ENCODE measurements at regions not wholly inside any gene's neighbourhood (a gene's known extent, or its start where the extent isn't known, plus 50 kb on each side); places are given as distances from the start of the nearest gene placed in this dataset.

- intact Hi-C loops (cut with DNase I, micrococcal nuclease), result no loop called here
- DNase-seq, result no peak
- no peak for ATAC-seq
Observed at GRCh38 chr7:37504801-37505200, 56.1 kb upstream of the ELMO1 start.

GRCh38 chr7:37505750-37506353 lies 57.2 kb upstream of the ELMO1 start:
- ATAC-seq (no peak), DNase-seq (no peak)
- intact Hi-C loops (cut with DNase I, micrococcal nuclease), result no loop called here

DNA sequence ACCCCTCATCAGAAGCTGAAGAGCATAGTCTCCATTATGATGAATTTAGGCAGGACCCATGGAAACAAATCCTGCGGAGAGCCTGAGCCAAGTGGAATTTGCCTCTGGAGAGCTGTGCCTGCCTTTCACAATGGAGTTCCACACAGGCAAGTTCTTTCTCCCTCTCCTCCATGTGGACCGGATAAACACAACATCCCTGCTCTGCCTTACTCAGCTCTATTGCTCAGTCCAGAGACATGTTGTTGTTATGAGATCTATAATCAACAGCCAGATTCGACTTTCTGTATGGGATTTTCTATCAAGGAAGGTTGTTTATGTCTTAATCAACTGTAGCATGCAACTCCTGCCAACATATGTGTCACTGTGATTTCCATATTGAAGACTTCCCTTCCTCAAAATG lies 59.5 kb upstream of the ELMO1 start:
- intact Hi-C loops (cut with DNase I, micrococcal nuclease), result no loop called here
- ATAC-seq (no peak), DNase-seq (no peak)

DNA sequence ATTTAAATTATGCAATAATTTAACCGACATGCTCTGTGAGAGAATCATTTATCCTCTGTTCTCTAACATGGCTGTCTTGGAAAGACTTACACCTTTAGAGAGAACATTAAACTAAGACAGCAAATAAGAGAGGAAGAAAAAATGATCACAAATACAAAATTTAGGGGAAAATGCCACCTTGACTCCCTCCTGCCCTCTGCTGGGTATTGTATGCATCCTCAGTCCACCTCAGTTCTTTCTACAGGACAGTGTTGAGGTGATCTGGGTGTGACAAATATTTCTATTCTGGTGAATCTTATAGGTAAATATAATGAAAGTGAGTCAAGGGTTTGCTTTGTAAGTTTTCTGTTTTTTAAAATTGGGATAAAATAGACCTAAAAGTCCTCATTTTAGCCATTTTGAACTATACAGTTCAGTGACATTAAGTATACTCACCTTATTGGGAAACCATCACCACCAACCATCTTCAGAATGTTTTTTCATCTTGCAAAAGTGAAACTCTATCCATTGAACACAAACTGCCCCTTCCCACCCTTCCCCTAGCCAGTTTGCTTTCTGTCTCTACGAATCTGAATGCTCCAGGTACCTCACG lies 61.5 kb upstream of the ELMO1 start:
- intact Hi-C loops (cut with DNase I, micrococcal nuclease), result no loop called here
- DNase-seq (no peak), ATAC-seq (peak; percentile 47)

DNA sequence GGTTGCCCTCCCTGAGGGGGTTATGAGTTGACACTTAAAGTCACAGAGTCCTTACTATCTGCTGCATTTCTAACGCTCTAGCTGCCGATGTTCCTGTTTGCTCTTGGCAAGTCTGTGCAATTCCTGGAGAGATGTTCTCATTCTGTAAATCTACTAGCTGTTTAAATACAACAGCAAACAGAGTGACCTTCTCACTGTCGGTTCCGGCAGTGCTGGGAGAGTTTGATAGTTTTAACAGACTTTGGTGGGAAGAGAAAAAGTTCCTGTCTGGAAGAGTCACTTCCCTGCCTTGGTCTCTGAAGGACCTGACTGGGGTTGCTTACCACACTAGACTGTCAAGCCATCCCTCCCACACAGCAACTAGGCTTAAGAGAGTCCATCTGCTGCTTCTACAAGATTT lies 63.3 kb upstream of the ELMO1 start:
- no peak for DNase-seq
- no peak for ATAC-seq
- intact Hi-C loops (cut with DNase I, micrococcal nuclease), result no loop called here

GRCh38 chr7:37514497-37514896 lies 65.8 kb upstream of the ELMO1 start:
- DNase-seq, result no peak
- intact Hi-C loops (cut with DNase I, micrococcal nuclease), result no loop called here
- ATAC-seq, result no peak

DNA sequence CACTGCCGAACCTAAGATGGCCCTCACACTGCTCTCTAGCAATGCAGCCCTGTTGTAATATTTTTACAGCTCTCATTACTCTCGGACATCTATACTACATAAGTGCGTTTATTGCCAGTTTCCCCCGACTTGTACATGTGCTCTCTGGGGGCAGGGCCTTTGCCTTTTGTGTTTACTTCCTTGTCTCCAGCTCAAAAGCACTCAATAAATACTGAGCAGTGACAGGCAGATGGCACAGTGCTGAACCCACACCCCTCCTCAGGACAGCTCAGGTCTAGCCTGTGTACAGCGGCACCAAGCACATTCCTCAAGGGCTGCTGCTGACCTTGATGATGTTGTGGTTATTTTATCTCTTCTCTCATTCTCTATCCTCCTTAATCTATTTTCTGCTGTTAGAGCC lies 68.0 kb upstream of the ELMO1 start:
- intact Hi-C loops (cut with DNase I, micrococcal nuclease), result no loop called here
- ATAC-seq (peak; percentile 70), DNase-seq (no peak)

DNA sequence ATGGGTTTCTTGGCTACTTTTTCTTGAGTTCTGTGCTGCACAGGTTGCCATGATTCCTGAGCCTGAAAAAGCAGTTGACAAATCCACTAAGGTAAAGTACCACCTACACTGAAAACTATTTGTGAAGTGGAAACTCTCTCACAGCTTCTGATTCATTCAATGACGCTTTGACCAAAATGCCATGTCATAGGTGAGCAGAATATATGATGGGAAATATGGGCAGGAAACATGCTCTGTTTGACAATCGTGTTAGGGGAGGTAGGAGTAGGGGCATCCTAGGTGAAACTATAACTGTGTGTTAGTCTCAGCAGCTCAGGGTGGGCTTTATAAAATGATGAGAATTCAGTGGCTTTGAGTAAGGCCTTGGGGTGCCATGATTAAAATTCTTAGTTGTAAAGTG lies 69.6 kb upstream of the ELMO1 start:
- intact Hi-C loops (cut with DNase I, micrococcal nuclease), result no loop called here
- DNase-seq (no peak), ATAC-seq (no peak)

- DNase-seq (no peak), ATAC-seq (no peak)
- intact Hi-C loops (cut with DNase I, micrococcal nuclease), result no loop called here
Observed at GRCh38 chr7:37524056-37524455, 75.4 kb upstream of the ELMO1 start.

DNA sequence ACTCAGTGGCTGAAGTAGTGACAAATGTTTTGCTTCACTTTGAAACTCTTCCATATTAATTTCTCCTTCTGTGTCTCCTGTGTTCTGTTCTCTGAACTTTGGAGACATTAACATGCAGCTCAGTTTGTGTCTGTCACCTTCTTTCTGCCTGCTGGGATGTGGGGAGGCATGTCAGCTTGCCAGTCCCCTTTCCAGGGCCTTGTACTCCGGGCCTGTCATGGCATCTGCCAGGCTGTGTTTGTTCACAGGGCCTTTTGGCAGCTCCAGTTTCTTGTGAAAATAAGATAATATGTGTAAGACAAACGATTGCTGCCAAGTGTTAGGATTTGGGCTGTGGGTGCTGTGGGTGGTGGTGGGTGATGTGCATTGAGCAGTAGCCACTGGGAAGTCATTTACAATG lies 76.1 kb upstream of the ELMO1 start:
- no peak for ATAC-seq
- intact Hi-C loops (cut with DNase I, micrococcal nuclease), result no loop called here
- DNase-seq, result no peak

- intact Hi-C loops (cut with DNase I, micrococcal nuclease), result no loop called here
- ATAC-seq, result no peak
- DNase-seq, result no peak
Observed at GRCh38 chr7:37526623-37527022, 78.0 kb upstream of the ELMO1 start.

GRCh38 chr7:37527109-37527508 lies 78.4 kb upstream of the ELMO1 start:
- DNase-seq (no peak), ATAC-seq (peak; percentile 65)
- intact Hi-C loops (cut with DNase I, micrococcal nuclease), result no loop called here

DNA sequence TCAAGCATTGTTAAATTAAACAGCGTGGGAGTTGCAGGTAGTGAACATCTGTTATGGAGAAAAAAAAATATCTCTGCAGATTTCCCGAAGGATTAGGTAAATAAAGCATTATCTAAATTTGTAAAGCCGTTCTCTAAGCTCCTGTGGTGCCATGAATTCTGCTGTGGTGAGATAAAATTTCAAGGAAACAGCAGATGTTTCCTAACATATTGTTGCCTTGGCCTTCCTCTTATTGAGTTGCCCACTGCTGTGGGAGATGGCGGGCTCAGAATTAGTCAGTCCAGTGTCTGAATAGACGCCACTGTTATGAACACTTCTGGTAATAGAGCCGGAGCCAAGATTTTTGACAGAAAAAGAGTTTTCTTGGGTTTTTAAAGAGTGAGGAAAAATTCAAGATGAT lies 82.6 kb upstream of the ELMO1 start:
- ATAC-seq, result no peak
- no peak for DNase-seq

GRCh38 chr7:37532636-37533035 lies 84.0 kb upstream of the ELMO1 start:
- ATAC-seq, result no peak
- no peak for DNase-seq
- intact Hi-C loops (cut with DNase I, micrococcal nuclease), result no loop called here

More for the DNA sequence above, 82.6 kb upstream of the ELMO1 start:
- intact Hi-C loops (cut with DNase I, micrococcal nuclease), result no loop called here

- ATAC-seq (no peak), DNase-seq (no peak)
- intact Hi-C loops (cut with DNase I, micrococcal nuclease), result no loop called here
Observed at GRCh38 chr7:37534893-37535610, 86.4 kb upstream of the ELMO1 start.

DNA sequence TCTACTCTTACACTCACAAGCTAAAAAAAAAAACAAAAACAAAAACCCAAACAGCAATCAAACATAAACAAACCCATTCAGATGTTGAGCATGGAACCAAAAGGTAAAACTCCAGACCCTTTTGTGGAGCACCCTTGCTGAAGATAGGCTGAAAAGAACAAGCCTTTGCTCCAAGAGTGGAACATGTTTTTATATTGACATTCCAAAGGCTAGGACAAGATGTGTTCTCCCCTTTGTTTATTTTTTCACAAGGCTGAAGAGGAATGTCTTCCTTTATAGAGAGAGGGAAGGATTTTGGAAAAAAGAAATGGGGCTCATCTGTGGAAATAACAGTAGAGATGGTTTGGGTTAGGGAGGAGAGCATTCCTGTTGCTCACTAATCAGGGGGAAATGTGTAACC lies 87.2 kb upstream of the ELMO1 start:
- intact Hi-C loops (cut with DNase I, micrococcal nuclease), result no loop called here
- ATAC-seq, result no peak
- DNase-seq, result no peak

- ATAC-seq, result no peak
Observed at GRCh38 chr7:37536706-37537105, 88.0 kb upstream of the ELMO1 start.

GRCh38 chr7:37537439-37537838 lies 88.8 kb upstream of the ELMO1 start:
- intact Hi-C loops (cut with DNase I, micrococcal nuclease), result no loop called here
- DNase-seq (no peak), ATAC-seq (no peak)

More at GRCh38 chr7:37536706-37537105, 88.0 kb upstream of the ELMO1 start:
- DNase-seq, result no peak
- intact Hi-C loops (cut with DNase I, micrococcal nuclease), result no loop called here

DNA sequence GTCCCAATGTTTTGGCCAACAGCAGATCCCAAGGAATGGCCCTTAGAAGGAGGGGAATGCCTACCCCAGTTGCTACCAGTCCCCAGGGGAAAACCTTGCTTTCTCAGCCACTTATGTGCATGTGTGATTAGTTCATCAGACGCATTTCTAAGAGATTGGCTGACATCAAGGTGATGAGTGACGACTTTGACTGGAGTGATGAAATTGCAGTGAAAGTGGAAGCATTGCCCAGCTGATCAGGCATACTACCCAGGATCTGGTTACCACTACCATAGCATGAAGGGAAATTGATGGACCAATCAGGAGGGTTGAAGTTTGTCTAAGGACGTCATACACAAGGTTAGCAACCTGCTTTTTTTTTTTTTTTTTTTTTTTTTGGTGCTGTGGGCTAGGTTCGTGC lies 90.3 kb upstream of the ELMO1 start:
- intact Hi-C loops (cut with DNase I, micrococcal nuclease), result no loop called here
- no peak for DNase-seq
- no peak for ATAC-seq

DNA sequence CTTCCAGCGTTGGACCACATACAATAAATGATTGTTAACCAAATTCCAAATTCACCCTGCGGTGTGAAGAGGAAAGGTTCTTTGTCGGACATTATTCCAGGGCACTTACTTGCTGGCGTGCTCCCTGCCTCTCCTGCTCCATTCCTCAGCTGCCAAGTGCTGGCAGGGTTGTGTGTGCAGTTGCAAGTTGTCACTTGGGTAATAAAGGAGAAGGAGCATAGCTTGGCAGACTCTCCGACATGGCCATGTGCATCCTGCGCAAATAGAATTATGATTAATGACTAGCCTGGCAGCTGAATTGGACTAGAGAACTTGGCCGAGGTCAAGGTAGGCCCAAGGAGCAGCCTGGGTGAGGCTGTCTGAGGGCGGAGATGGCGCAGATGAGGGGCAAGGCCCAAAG lies 92.3 kb upstream of the ELMO1 start:
- DNase-seq (no peak), ATAC-seq (no peak)
- intact Hi-C loops (cut with DNase I, micrococcal nuclease), result no loop called here

Measured in left colon (tissue), 2 donors.